ENCODE measurements at regions not wholly inside any gene's neighbourhood (a gene's known extent, or its start where the extent isn't known, plus 50 kb on each side); places are given as distances from the start of the nearest gene placed in this dataset.
A peak's percentile ranks its signal among the peaks of the same experiment; 100 is the strongest.

DNA sequence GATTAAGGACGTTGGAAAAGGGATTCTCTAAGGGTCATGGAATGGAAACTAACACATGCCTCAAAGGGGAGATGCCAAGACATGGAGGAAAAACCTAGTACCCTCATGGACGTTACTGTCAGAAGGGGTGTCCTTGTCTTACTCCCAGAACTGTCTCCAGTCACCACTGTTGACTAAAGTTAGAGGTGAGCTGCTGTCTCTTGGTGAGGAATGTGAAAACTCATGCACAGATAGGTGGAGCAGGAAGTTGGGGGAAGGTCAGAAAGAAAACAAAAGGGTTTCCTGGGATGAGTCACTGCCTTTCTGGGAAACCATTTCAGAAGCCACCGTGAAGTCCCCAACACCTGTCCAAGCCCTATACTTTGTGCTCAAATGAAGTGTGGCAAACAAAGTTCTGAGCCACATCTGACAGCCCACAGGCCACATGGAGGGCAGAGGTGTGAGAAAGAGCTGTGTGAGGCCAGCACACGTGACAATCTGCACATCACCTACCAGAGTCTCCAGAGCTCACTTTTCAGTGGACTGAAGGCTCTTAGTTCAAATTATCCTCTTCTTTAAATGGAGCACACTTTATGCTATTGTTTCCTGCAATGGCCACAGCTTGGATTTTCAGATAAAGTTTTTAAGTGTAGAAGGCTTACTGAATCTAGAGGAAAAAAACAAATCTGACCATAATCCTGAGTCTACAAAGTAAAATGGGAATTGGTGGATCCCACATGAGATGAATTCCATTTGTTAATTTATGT is 92.9 kb upstream of the EGLN3 start:
- H3K4me3 Mint-ChIP-seq = no peak overlapping the region
- H3K27ac Mint-ChIP-seq = no peak overlapping the region
- peaks cover 9% of the 10 kb centered on the region for H3K27me3 Mint-ChIP-seq
- H3K9me3 Mint-ChIP-seq = no peaks in the 10 kb centered on the region
- no peaks in the 10 kb centered on the region for H3K4me1 Mint-ChIP-seq (ENCODE audit: low read depth)
- no peaks in the 10 kb centered on the region for H3K36me3 Mint-ChIP-seq (ENCODE audit: low read depth)
- intact Hi-C loops (cut with micrococcal nuclease) = no loop called here

GRCh38 chr14:34041220-34041619 is 90.3 kb upstream of the EGLN3 start:
- intact Hi-C loops (cut with micrococcal nuclease) = no loop called here
- no peaks in the 10 kb centered on the region for H3K36me3 Mint-ChIP-seq (ENCODE audit: low read depth)
- peaks cover 9% of the 10 kb centered on the region for H3K4me1 Mint-ChIP-seq (ENCODE audit: low read depth)
- H3K4me3 Mint-ChIP-seq = no peak overlapping the region
- H3K9me3 Mint-ChIP-seq = no peaks in the 10 kb centered on the region
- peaks cover 11% of the 10 kb centered on the region for H3K27me3 Mint-ChIP-seq
- no peak overlapping the region for H3K27ac Mint-ChIP-seq

GRCh38 chr14:34040766-34041165 is 89.9 kb upstream of the EGLN3 start:
- Mint-ChIP-seq H3K27me3 (peaks cover 11% of the 10 kb centered on the region), H3K27ac (no peak overlapping the region), H3K36me3 (ENCODE audit: low read depth) (no peaks in the 10 kb centered on the region), H3K4me1 (ENCODE audit: low read depth) (peaks cover 13% of the 10 kb centered on the region), H3K4me3 (no peak overlapping the region), H3K9me3 (no peaks in the 10 kb centered on the region)
- intact Hi-C loops (cut with micrococcal nuclease) = no loop called here

DNA sequence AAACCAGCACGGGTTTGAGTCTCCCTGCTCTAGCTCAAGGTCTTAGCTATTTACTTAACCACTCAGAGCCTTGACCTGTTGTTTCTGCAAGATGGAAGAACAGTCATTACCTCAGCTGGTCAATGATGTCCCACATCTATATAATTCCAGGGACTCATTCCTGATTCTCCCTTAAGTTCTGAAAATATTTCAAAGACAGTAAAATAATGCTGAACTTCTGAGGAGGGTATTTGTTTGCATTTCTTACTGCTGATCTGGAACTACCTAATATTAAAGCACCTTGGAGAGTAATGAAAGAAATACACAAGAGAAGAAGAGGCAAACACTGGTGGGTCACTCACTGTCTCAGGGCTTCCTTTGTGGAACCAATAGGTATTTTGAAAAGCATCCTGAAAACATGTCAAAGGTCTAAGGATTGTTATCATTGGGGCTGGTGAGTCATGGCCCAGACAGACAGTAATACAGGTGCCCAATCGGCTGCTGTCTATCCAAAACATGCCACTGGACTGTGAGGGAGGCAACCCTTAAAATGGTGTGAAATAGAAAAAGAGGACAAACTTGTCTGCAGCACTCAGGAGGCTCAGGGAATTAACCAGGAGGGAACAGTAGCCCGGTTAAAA is 88.7 kb upstream of the EGLN3 start:
- H3K27me3 Mint-ChIP-seq = peaks cover 11% of the 10 kb centered on the region
- H3K4me3 Mint-ChIP-seq = no peak overlapping the region
- H3K9me3 Mint-ChIP-seq = no peaks in the 10 kb centered on the region
- H3K27ac Mint-ChIP-seq = no peak overlapping the region
- intact Hi-C loops (cut with micrococcal nuclease) = no loop called here
- no peaks in the 10 kb centered on the region for H3K36me3 Mint-ChIP-seq (ENCODE audit: low read depth)
- H3K4me1 Mint-ChIP-seq (ENCODE audit: low read depth) = peaks cover 17% of the 10 kb centered on the region

- Mint-ChIP-seq H3K9me3 (no peaks in the 10 kb centered on the region), H3K36me3 (ENCODE audit: low read depth) (no peaks in the 10 kb centered on the region), H3K4me3 (no peak overlapping the region), H3K27ac (no peak overlapping the region), H3K4me1 (ENCODE audit: low read depth) (peaks cover 17% of the 10 kb centered on the region), H3K27me3 (peaks cover 7% of the 10 kb centered on the region)
- intact Hi-C loops (cut with micrococcal nuclease) = no loop called here
Observed at GRCh38 chr14:34038358-34039057, 87.6 kb upstream of the EGLN3 start.

GRCh38 chr14:34036319-34036766 is 85.5 kb upstream of the EGLN3 start:
- H3K36me3 Mint-ChIP-seq (ENCODE audit: low read depth) = no peaks in the 10 kb centered on the region
- H3K4me3 Mint-ChIP-seq = no peak overlapping the region
- H3K27ac Mint-ChIP-seq = peak overlapping the region; percentile 63
- H3K27me3 Mint-ChIP-seq = peaks cover 7% of the 10 kb centered on the region
- H3K4me1 Mint-ChIP-seq (ENCODE audit: low read depth) = peaks cover 17% of the 10 kb centered on the region
- no peaks in the 10 kb centered on the region for H3K9me3 Mint-ChIP-seq
- intact Hi-C loops (cut with micrococcal nuclease) = no loop called here

DNA sequence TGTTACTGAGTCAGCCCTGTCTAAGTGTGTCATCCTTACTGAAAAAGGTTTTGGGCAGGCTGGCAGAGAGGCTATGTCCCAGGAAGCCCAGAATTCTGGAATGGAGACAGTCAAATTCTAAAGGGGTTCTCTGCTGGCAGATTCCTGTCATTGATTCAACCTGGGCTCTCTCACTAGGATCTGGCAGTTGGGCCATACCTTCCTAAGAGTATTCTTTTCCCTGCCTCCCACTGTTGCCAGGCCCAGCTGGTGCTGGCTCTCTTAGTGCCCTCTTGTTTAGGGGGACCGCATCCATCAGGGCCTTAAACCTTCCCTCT is 85.0 kb upstream of the EGLN3 start:
- peak overlapping the region; percentile 63 for H3K27ac Mint-ChIP-seq
- no peaks in the 10 kb centered on the region for H3K36me3 Mint-ChIP-seq (ENCODE audit: low read depth)
- intact Hi-C loops (cut with micrococcal nuclease) = no loop called here
- peaks cover 7% of the 10 kb centered on the region for H3K27me3 Mint-ChIP-seq
- H3K4me1 Mint-ChIP-seq (ENCODE audit: low read depth) = peaks cover 17% of the 10 kb centered on the region
- H3K9me3 Mint-ChIP-seq = no peaks in the 10 kb centered on the region
- H3K4me3 Mint-ChIP-seq = no peak overlapping the region

GRCh38 chr14:34035177-34035933 is 84.5 kb upstream of the EGLN3 start:
- Mint-ChIP-seq H3K36me3 (ENCODE audit: low read depth) (no peaks in the 10 kb centered on the region), H3K4me3 (no peak overlapping the region), H3K9me3 (no peaks in the 10 kb centered on the region), H3K27ac (no peak overlapping the region), H3K27me3 (peaks cover 7% of the 10 kb centered on the region), H3K4me1 (ENCODE audit: low read depth) (peaks cover 17% of the 10 kb centered on the region)
- intact Hi-C loops (cut with micrococcal nuclease) = no loop called here

GRCh38 chr14:34034447-34035176 is 83.7 kb upstream of the EGLN3 start:
- peaks cover 5% of the 10 kb centered on the region for H3K27me3 Mint-ChIP-seq
- intact Hi-C loops (cut with micrococcal nuclease) = no loop called here
- no peak overlapping the region for H3K4me3 Mint-ChIP-seq
- H3K27ac Mint-ChIP-seq = no peak overlapping the region
- H3K9me3 Mint-ChIP-seq = no peaks in the 10 kb centered on the region
- peaks cover 17% of the 10 kb centered on the region for H3K4me1 Mint-ChIP-seq (ENCODE audit: low read depth)
- no peaks in the 10 kb centered on the region for H3K36me3 Mint-ChIP-seq (ENCODE audit: low read depth)

GRCh38 chr14:34032720-34033119 is 81.8 kb upstream of the EGLN3 start:
- Mint-ChIP-seq H3K4me3 (no peak overlapping the region), H3K4me1 (ENCODE audit: low read depth) (peaks cover 17% of the 10 kb centered on the region), H3K27me3 (no peaks in the 10 kb centered on the region), H3K36me3 (ENCODE audit: low read depth) (no peaks in the 10 kb centered on the region), H3K27ac (no peak overlapping the region), H3K9me3 (no peaks in the 10 kb centered on the region)
- intact Hi-C loops (cut with micrococcal nuclease) = no loop called here

GRCh38 chr14:34030864-34031263 is 80.0 kb upstream of the EGLN3 start:
- intact Hi-C loops (cut with micrococcal nuclease) = no loop called here
- no peak overlapping the region for H3K4me3 Mint-ChIP-seq
- H3K36me3 Mint-ChIP-seq (ENCODE audit: low read depth) = no peaks in the 10 kb centered on the region
- no peak overlapping the region for H3K27ac Mint-ChIP-seq
- peaks cover 10% of the 10 kb centered on the region for H3K4me1 Mint-ChIP-seq (ENCODE audit: low read depth)
- H3K9me3 Mint-ChIP-seq = no peaks in the 10 kb centered on the region
- H3K27me3 Mint-ChIP-seq = no peaks in the 10 kb centered on the region

DNA sequence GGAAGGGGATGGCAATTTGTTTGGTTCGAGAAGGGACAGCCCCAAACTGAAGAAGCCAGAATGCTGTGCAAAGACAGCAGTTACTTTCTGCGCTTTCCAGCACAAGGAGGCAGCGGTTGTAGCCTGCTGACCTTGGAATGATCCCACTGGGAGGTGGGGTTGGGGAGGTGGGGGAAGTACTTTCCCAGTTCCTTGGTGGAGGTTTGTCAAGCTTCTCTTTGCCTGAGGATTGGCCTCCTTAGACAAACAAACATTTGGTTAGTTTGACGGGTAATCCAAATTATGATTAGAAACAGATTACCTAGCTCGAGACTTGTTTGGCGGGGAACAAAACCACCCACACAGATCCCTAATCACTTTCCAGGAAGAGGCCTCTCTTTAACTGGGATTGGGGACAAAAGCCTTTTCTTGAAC is 79.1 kb upstream of the EGLN3 start:
- Mint-ChIP-seq H3K36me3 (ENCODE audit: low read depth) (no peaks in the 10 kb centered on the region), H3K9me3 (no peaks in the 10 kb centered on the region)

DNA sequence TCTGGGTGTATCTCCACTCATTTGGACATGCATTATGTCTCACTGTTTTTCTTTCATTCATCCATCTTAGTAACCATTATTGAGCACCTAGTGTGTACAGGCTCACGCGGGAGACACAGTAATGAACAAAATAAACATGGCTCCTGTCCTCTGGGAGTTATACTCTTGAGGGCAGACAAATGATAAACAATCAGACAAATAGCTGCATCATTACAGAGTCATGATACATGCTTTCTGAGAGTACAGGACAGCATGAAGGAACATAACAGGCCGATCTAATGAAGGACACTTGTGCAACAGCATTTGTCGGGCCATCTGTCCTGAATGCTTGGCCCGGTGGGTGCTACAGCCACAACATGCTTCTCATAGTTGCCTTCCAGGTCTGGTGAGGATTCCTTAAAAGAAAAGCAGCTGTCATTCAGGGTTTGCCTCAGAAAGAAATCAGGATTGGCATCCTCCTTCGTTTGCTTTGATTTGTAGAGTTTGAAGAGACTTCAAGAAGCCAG is 77.2 kb upstream of the EGLN3 start:
- intact Hi-C loops (cut with micrococcal nuclease) = no loop called here
- Mint-ChIP-seq H3K27me3 (no peaks in the 10 kb centered on the region), H3K4me1 (ENCODE audit: low read depth) (peaks cover 5% of the 10 kb centered on the region), H3K27ac (no peak overlapping the region), H3K9me3 (no peaks in the 10 kb centered on the region), H3K36me3 (ENCODE audit: low read depth) (no peaks in the 10 kb centered on the region), H3K4me3 (no peak overlapping the region)

More for the DNA sequence above, 79.1 kb upstream of the EGLN3 start:
- H3K4me3 Mint-ChIP-seq = no peak overlapping the region
- no peaks in the 10 kb centered on the region for H3K27me3 Mint-ChIP-seq
- no peak overlapping the region for H3K27ac Mint-ChIP-seq
- H3K4me1 Mint-ChIP-seq (ENCODE audit: low read depth) = peaks cover 5% of the 10 kb centered on the region
- intact Hi-C loops (cut with micrococcal nuclease) = no loop called here

Measured in dendritic cell treated with granulocyte-macrophage colony-stimulating factor and Interleukin-4, amounts not matched to agents 40 ng/mL and 50 ng/mL, for 4 days (primary cell).